GM21723 (cell line): ENCODE measurements at regions not wholly inside any gene's neighbourhood (a gene's known extent, or its start where the extent isn't known, plus 50 kb on each side); places are given as distances from the start of the nearest gene placed in this dataset.

Experiments
- ATAC-seq: cut with Tn5 transposase; IDR thresholded peaks from one replicate; pipeline ENCODE4 v1.9.1; 2021; ENCODE audit warnings: mild to moderate bottlenecking, moderate library complexity; ENCODE audit not compliant: unreplicated experiment

DNA sequence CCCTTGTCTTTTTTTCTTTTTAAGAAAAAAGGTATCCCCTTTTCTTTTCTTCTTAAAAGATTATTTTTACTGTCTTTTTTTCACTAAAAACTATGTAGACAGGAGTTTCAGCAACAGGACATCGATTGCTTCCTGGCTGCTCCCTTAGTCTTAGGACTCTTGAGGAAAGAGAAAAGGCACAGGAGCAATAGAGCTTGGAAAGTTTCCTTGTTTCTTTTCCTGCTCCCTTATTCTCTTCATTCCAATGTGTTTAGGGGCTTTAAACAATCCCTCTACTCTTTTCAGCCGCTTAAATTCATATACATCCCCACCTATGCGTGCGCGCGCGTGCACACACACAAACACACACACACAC lies 182.2 kb upstream of the FOXN2 start:
- ATAC-seq = no peak

DNA sequence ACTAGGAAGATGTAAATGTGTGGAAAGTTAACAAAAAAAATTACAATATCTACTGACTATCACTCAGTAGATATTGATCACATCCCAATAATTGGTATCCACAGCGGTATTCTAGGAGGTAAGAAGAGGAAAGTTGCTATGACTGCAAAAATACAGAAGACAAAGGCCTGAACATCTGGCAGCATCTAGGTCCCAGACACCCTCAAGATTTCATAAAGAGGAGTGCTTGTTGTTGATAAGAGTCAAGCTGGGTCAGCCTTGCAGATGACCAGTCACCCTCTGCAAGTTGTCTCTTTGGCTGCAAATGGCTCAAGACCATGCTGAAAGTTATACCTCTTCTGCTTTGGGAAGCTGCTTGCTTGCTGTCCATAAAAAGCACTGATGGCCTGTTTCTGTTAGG lies 179.8 kb upstream of the FOXN2 start:
- ATAC-seq = no peak

DNA sequence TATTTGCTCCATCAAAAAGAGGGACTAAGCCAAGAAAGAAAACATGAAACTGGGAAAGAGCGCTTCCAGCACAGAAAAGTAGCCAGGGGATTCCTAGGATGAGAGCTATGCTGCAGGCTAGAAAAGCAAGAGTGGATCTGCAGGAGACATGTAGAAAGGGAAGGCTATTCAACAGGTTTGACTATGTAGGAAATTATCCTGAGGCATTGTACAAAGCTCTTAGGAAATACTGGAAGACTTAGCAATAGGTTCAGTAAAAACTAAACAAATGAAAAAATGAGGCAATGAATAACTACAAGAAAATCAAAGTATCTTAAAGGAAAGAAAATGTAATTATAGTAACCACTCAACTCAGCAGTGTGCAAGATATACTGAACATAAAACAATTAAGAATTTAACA lies 178.7 kb upstream of the FOXN2 start:
- no peak for ATAC-seq

DNA sequence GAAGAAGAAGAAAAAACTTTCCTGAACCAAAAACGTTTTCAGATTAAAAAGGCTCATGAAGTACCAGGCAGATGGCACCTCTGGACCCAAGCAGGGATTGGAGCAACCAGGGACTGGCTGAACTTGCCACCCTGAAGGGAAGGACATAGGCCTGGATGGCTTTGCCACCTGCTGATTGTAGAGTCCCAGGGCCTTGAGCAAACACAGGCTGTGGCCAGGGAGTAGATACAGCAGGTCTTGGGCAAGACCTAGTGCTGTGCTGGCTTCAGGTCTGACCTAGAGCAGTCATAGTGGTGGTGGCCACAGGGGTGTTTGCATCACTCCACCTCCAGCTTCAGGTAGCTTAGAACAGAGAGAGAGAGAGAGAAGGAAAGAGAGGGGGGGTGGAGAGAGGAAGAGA lies 176.7 kb upstream of the FOXN2 start:
- ATAC-seq = no peak

DNA sequence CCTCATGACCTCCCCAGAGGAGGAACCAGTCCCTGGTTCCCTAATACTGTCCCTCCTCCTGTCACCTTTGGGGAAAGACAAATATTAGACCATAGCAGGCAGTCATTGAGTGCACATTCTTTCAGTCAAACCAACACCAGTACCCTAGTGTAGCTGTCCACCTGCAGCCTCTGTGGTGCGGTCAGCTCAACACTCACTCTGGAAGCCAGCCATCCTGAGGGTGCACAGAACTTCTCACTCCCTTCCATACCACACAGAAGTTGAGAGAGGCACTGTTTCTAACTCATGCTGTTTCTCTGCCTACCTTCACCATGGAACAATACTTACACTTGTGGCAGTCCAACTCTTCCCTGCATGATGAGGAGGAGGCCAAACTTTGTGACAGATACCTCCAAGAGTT lies 175.6 kb upstream of the FOXN2 start:
- no peak for ATAC-seq

DNA sequence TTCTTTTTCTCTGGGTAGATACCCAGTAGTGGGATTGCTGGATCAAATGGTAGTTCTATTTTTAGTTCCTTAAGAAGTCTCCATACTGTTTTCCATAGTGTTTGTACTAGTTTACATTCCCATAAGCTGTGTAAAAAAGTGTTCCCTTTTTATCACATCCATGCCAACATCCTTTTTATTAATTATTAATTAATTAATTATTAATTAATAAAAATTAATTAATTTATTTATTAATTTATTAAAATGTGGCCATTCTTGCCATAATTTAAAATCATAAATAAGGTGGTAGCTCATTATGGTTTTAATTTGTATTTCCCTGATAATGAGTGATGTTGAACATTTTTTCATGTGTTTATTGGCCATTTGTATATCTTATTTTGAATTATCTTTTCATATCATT lies 173.9 kb upstream of the FOXN2 start:
- no peak for ATAC-seq

DNA sequence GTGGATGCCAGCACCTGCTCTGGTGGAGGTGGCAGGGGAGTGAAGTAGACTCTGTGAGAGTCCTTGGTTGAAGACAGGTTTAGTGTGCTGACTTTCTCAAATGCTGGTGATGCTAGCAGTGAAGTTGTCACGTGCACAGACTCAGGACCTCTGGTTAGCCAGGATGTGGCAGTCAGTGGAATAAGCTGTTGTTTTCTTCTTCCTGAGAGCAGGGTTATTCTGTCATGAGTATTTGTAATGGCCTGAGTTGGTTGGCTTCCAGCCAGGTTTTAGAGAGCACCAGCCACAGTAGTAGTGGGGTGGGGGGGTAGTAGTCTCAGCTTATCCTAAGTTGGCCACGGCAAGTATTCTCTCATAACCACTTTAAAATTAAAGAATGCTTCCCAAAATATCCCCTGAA lies 169.7 kb upstream of the FOXN2 start:
- no peak for ATAC-seq

DNA sequence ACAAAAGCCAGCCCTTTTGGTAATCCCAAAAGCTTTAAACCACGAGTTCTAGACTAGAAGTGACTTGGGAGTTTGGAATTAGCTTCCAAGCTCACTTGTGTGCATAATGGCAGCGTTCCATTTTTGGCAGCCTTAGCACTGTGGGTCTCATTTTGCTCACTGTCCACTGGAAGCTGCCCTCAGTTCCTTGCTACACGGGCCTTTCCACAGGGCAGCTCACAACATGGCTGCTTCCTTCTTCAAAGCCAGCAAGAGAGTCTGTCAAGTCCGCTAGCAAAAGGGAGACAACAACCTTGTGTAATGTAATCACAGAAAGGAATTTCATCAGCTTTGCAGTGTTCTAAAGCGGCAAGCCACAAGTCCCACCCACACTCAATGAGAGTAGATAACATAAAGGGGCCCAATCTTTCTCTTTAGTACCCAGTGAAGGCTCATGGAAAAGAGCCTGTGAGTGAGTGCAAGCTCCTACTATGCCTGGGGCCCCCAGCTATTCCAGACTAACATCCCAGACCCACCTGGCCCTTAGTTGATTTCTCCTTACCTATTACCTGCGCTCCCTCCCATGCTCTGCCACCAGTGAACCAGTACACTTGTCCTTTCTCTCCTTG lies 168.5 kb upstream of the FOXN2 start:
- ATAC-seq = no peak

DNA sequence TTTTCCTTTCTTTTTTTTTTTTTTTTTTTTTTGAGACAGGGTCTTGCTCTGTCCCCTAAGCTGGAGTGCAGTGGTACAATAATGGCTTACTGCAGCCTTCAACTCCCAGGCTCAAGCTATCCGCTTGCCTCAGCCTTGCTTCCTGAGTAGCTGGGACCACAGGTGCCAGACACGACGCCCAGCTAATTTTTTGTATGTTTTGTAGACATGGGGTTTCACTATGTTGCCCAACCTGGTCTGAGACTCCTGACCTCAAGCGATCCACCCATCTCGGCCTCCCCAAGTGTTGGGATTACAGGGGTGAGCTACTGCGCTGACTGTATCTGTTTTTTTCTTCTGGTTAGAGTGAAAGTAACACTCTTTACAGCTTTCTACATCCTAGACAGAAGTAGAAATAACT lies 167.9 kb upstream of the FOXN2 start:
- ATAC-seq = no peak

DNA sequence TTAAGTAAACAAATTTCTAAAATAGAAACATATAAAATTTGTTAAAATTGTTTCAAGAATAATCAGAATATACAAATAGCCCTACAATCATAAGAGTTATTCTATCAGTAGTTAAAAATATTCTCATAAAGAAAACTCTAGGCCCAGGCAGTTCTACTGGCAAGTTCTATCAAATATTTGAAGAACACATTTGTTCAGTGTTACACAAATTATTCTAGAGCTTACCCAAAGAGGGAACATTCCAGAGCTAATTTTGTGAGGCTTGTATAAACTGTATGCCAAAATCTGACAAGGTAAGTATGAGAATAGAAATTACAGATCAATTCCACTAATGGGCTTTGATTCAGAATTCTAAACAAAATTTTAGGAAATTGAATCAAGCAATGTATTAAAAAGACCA lies 166.8 kb upstream of the FOXN2 start:
- ATAC-seq = no peak

DNA sequence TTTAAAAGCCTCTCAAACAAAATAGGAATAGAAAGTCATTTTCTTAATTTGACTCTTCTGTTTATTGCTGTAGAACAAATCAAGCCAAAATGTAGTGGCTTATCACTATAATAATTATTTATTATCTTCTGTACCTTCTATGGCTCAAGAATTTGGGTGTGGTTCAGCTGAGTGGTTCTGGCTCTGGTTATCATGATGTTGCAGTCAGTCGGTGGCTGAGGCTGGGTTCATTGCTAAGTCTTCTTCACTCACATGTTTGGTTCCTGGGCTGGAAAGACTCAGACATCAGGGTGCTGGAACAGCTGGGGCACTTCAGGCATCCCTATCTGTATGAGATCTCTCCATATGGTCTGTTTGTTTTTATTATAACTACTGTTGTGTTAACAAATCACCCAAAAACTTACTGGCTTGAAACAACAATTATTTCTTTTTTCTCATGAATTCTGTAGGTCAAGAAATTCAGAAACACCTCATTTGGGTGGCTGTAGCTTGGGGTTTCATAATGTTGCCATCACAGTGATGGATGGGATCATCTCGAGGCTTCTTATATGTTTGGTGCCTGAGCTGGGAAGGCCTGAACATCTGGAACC lies 165.5 kb upstream of the FOXN2 start:
- no peak for ATAC-seq

DNA sequence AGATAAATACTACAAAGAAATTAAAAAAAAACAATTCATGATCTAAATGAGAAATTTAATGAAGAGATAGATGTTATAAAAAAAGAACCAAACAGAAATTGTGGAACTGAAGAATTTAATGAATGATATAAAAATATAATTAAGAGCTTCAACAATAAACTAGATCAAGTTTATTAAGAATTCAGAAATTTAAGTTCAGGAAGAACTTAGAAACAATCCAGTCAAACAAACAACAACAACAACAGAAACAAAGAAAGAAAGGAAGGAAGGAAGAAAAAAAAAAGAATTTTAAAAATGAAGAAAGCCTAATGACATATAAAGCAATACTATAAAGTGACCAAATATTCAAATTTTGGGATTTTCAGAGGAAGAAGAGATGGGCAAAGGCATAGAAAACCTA lies 157.3 kb upstream of the FOXN2 start:
- ATAC-seq = no peak

DNA sequence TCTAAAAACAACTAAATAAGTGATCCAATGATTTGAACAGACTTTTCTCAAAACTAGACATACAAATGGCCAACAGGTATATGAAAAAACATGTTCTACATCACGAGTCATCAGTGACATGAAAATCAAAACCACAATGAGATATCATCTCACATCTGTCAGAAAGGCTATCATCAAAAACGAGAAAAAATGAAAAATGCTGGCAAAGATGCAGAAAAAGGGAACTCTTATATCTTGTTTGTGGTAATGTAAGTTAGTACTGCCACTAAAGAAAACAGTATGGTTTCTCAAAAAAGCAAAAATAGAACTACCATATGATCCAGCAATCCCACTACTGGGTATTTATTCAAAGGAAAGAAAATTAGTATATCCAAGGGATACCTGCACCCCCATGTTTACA lies 152.9 kb upstream of the FOXN2 start:
- ATAC-seq = no peak

DNA sequence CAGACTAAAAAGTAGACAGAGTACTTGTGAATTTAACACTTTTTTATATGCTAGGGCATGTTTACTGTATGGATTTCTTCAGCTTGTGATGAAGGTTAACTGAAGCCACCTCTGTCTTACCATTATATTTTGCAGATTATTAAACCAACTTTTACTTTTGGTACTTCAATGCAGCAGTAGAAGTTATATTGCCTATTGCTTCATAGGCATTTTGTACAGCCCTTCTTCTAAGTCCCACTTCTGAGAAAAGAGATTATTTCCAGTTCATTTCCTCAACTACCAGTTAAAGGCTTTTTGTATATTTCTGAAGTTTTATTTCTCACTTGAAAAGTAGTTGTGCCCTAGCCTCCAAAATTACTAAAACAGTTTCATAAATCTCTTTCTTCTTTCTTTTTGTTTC lies 151.7 kb upstream of the FOXN2 start:
- ATAC-seq = no peak

DNA sequence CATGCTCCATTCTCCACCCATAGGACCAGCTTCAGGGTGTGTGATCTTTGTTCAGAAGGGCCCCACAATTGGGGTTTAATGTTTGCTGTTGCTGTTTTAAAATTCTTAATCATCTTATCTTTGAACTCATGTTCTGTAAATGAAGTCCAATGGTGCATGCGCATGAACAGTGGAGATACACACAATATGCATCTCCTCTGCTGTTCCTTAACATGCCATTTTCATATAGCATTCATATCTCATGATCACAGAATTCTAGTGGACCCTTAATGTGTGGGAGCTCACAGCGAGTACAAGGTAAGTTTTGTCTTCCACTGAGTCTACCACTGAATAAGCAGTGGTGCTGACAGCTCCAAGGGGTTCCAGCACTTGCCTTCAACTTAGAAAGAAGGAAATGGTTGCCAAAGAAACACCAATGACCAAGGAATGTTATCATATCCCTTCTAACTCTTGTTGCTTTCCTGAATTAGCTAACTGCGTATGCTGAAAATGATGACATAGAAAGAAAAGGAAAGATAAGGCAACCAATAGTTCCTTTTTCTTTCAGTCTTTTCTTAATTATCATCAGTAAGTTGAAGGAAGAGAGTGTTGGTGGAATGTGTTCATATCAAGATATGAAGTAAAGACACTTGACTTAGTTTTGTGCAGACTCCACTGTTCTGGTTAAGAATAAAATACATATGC lies 149.3 kb upstream of the FOXN2 start:
- ATAC-seq = no peak

DNA sequence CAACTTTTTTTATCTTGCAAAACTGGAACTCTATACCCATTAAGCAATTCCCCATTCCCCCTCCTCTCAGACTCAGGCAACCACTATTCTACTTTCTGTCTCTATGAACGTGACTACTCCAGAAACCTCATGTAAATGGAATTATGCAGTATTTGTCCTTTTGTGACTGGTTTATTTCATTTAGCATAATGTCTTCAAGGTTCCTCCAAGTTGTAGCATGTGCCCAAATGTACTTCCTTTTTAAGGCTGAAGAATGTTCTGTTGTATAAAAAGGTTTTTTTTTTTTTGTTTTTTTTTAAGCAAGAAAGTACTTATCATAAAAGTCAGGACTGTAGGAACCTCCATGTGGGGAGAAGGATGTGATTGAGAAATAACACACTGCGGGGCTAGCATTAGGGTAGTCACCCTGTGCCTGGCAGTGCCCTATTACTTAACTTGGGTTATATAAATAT lies 145.3 kb upstream of the FOXN2 start:
- no peak for ATAC-seq

DNA sequence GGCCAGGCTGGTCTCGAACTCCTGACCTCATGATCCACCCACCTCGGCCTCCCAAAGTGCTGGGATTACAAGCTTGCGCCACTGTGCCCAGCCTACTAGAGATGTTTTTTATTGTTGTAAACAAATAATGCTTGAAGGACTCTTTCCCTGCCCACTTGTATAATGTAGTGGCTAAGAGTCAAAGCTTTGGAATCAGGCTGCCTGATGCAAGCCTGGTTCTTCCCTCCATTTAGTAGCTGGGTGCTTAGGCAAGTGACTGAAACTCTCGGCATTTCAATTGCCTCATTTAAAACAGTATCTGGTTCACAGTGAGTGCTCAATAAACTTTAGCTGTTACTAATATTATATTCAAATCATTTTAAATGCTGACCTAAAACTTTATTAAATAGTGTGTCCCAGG lies 144.2 kb upstream of the FOXN2 start:
- ATAC-seq = no peak

DNA sequence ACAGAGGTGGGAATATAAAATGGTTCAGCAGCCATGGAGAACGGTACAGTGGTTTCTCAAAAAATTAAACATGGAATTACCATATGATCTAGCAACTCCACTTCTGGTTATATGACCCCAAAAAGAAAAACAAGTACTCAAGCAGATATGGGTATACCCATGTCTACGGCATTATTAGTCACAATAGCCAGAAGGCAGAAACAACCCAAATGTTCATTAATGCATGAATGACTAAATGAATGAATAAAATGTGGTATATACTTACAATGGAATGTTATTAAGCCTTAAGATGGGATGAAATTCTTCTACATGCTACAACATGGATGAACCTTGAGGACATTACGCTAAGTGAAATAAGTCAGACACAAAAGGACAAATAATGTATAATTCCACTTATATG lies 141.3 kb upstream of the FOXN2 start:
- ATAC-seq = no peak

DNA sequence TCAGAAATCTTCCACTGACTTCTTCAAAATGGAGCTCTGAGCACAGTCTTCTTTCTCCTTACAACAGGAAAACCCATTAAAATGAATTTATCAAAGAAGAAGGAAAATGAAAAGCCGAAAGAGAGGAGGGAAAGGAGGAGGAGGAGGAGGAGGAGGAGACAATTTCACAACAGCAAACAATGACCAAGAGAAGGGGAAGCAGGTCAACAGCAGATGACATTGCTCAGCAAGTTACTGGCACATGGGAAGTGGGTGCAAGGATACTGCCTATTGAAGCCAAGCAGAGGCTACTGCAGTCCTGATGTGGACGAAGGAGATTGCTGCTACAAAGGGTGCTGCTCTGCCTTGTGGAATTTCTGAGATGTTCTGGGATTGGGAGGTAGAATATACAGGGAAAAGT lies 140.0 kb upstream of the FOXN2 start:
- ATAC-seq = no peak

DNA sequence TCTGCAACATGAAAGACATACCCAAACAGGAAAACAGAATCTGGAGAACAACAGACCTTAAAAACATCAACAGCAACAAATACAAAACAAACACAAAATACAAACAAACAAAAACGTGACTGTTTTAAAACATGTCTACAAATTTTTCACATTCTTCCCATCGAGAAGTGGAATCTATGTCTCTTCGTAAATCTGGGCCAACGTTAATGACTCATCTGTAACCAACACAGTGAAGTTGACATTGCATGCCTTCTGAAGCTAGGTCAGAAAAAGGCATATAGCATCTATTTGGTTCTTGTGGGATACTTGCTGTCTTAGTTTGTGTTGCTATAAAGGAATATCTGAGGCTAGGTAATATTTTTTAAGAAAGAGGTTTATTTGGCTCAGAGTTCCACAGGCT lies 139.2 kb upstream of the FOXN2 start:
- ATAC-seq = no peak

DNA sequence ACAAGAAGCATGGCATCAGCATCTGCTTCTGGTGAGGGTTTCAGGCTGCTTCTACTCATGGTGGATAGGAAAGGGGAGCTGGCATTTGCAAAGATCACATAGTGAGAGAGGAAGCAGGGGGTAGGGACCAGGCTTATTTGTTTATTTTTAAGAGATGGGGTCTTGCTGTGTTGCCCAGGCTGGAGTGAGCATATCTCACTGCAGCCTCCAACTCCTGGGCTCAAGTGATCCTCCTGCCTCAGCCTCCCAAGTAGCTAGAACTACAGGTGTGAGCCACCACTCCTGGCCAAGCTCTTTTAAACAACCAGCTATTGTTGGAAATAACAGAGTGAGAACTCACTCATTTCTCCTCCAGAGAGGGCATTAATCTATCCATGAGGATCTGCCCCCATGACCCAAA lies 138.8 kb upstream of the FOXN2 start:
- no peak for ATAC-seq

DNA sequence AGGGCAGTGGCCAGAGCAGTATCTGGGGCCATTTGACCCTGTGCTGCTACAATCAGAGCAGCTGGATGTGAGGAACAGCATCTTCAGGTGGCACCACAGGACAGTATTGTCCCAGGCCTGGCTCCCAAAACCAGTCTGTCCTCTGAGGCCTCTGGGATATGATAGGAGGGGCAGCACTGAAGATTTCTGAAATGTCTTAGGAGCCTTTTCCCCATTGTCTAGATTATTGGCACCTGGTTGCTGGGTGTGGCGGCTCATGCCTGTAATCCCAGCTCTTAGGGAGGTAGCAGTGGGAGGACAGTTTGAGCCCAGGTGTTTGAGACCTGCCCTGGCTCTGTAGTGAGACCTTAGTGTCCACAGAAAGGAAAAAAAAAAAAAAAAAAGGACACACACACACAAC lies 137.6 kb upstream of the FOXN2 start:
- ATAC-seq = no peak

DNA sequence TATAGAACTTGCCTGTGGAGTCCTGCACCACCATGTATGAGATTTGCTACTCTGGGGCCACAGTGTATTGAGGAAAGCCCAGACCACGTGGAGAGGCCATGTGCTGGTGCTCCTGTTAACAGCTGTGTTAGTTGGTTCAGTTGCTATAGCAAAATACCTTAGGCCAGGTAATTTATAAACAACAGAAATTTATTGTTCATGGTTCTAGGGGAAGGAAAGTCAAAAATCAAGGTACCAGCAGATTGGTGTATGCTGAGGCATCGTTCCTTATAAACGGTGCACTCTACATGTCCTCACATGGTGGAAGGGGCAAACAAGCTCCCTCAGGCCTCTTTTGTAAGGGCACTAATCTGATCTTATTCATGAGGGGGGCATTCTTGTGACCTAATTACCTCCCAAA lies 135.9 kb upstream of the FOXN2 start:
- ATAC-seq = no peak
